Hepatocyte (in vitro differentiated cells): ENCODE measurements at regions not wholly inside any gene's neighbourhood (a gene's known extent, or its start where the extent isn't known, plus 50 kb on each side); places are given as distances from the start of the nearest gene placed in this dataset.

ENCODE experiments used
- DNase-seq: peaks from one replicate; pipeline ENCODE4 v3.0.0-alpha.2; 2016; ENCODE audit warnings: low spot score
- H2AFZ ChIP-seq: fragments of 200-600 bp; sonication (generic); 2 replicates; pipeline ENCODE4 v1.6.0; 2016; ENCODE audit warnings: antibody characterized with exemption, mild to moderate bottlenecking
- H3K27ac ChIP-seq: fragments of 200-600 bp; sonication (generic); 2 replicates; pipeline ENCODE4 v1.5.1; 2016; ENCODE audit warnings: mild to moderate bottlenecking
- H3K27me3 ChIP-seq: fragments of 200-600 bp; sonication (generic); 2 replicates; pipeline ENCODE4 v1.6.1; 2016
- H3K36me3 ChIP-seq: fragments of 200-600 bp; sonication (generic); replicated peaks from 2 replicates; pipeline ENCODE4 v1.5.1; 2016; ENCODE audit warnings: low read depth; ENCODE audit not compliant: insufficient read depth
- H3K4me1 ChIP-seq: fragments of 200-600 bp; sonication (generic); 2 replicates; pipeline ENCODE4 v1.5.1; 2016; ENCODE audit warnings: mild to moderate bottlenecking, moderate library complexity; ENCODE audit not compliant: insufficient read depth
- H3K4me2 ChIP-seq: fragments of 200-600 bp; sonication (generic); 2 replicates; pipeline ENCODE4 v1.6.0; 2016
- H3K4me3 ChIP-seq: fragments of 200-600 bp; sonication (generic); 2 replicates; pipeline ENCODE4 v1.5.1; 2016; ENCODE audit warnings: mild to moderate bottlenecking
- H3K79me2 ChIP-seq: fragments of 200-600 bp; sonication (generic); 2 replicates; pipeline ENCODE4 v1.6.0; 2017; ENCODE audit warnings: mild to moderate bottlenecking
- H3K9me2 ChIP-seq: fragments of 200-600 bp; sonication (generic); replicated peaks from 2 replicates; pipeline ENCODE4 v1.6.0; 2017; ENCODE audit warnings: mild to moderate bottlenecking; ENCODE audit not compliant: insufficient read depth
- H3K9me3 ChIP-seq: fragments of 200-600 bp; sonication (generic); 2 replicates; pipeline ENCODE4 v1.5.1; 2016; ENCODE audit warnings: low read depth, mild to moderate bottlenecking
- H4K20me1 ChIP-seq: fragments of 200-600 bp; sonication (generic); 2 replicates; pipeline ENCODE4 v1.6.0; 2016; ENCODE audit warnings: mild to moderate bottlenecking; ENCODE audit not compliant: insufficient read depth, poor library complexity, severe bottlenecking
- EZH2 ChIP-seq: fragments of 200-600 bp; sonication (generic); IDR thresholded peaks from 2 replicates; pipeline ENCODE4 v1.6.1; 2016; ENCODE audit warnings: antibody characterized with exemption, mild to moderate bottlenecking, borderline replicate concordance
- EZH2phosphoT487 ChIP-seq: fragments of 200-600 bp; sonication (generic); IDR thresholded peaks from one replicate; pipeline ENCODE4 v1.6.1; 2018; ENCODE audit warnings: antibody characterized with exemption, mild to moderate bottlenecking, low read depth, moderate library complexity; ENCODE audit not compliant: unreplicated experiment, severe bottlenecking
- WGBS: methylation state at CpG from one replicate; pipeline ENCODE4 v1.1.6; 2016; ENCODE audit warnings: low lambda C conversion rate; ENCODE audit errors: missing lambda C conversion rate; 5-methylcytosine and 5-hydroxymethylcytosine counted together
- TF ChIP-seq, protein P1 (sequence below): fragments of 200-600 bp; sonication (generic); IDR thresholded peaks from 2 replicates; pipeline ENCODE4 v1.5.1; 2016; ENCODE audit warnings: antibody characterized with exemption, mild to moderate bottlenecking; ENCODE audit not compliant: poor library complexity

DNA sequence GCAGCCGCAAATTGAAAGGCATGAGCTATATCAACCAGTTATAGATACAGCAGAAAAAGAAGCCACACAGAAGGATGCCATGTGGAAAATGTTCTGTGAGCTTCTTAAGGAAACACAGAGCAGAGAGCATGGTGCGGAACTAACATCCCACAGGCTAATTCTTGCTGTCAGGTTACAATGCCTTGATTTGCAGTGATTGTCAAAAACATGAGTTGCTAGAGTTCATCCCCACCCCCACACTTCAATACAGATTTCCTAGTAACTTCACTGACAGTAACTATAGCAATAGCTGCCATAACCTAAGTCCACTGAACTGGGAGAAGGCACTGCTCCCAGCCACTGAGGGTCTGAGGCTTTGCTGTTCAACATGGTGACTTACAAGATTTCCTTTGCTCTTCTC, 821.6 kb downstream of the SQOR start:
- Histone ChIP-seq H3K9me2 (no peaks in the 10 kb centered on the region), H3K36me3 (no peaks in the 10 kb centered on the region), H3K27ac (no peak overlapping the region), H4K20me1 (no peaks in the 10 kb centered on the region), H3K79me2 (no peaks in the 10 kb centered on the region), H3K27me3 (no peaks in the 10 kb centered on the region), H3K4me3 (no peak overlapping the region), H3K4me1 (no peaks in the 10 kb centered on the region), H3K4me2 (no peak overlapping the region), H2AFZ (no peak overlapping the region), H3K9me3 (no peaks in the 10 kb centered on the region)
- no peak for DNase-seq
- 98% methylated on average over 2 of the region's 2 CpGs for WGBS
- TF ChIP-seq EZH2 = no peak
- TF ChIP-seq, protein P1, sequence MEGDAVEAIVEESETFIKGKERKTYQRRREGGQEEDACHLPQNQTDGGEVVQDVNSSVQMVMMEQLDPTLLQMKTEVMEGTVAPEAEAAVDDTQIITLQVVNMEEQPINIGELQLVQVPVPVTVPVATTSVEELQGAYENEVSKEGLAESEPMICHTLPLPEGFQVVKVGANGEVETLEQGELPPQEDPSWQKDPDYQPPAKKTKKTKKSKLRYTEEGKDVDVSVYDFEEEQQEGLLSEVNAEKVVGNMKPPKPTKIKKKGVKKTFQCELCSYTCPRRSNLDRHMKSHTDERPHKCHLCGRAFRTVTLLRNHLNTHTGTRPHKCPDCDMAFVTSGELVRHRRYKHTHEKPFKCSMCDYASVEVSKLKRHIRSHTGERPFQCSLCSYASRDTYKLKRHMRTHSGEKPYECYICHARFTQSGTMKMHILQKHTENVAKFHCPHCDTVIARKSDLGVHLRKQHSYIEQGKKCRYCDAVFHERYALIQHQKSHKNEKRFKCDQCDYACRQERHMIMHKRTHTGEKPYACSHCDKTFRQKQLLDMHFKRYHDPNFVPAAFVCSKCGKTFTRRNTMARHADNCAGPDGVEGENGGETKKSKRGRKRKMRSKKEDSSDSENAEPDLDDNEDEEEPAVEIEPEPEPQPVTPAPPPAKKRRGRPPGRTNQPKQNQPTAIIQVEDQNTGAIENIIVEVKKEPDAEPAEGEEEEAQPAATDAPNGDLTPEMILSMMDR = no peak
- no peak for TF ChIP-seq EZH2phosphoT487

DNA sequence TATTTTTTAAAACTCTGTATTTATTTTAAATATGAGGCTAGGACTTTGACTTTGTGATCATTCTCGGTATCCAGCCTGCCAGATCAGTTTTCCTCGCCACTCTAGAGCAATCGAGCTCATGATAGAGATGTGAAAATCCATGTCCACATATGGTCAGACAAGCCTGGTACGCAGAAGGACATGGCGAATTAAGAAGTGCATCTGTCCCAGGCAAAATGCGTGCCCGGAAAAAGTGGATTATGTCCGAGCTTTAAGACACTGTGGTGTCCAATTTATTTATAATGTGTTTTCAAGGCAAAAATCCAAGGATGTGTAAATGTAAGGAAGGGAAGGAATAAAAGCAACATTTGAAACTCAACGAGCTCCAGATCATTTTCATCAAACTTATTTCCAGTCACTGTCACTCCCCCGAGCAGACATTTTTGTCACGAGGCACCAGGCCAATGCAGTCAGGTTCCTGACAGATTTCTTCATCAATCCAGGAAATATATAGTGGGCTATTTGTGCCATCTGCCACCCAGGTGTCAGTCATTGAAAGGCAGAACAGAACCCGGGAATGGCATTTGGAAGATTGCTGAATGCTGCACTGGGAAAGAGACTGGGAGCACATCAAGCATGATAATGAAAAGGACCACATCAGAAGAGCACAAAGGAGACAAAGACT, 825.7 kb downstream of the SQOR start:
- Histone ChIP-seq H3K4me1 (no peaks in the 10 kb centered on the region), H3K9me2 (no peaks in the 10 kb centered on the region), H3K9me3 (no peaks in the 10 kb centered on the region), H3K4me2 (no peak overlapping the region), H3K36me3 (no peaks in the 10 kb centered on the region), H3K27ac (no peak overlapping the region), H4K20me1 (no peaks in the 10 kb centered on the region), H3K4me3 (no peak overlapping the region), H2AFZ (no peak overlapping the region), H3K27me3 (no peaks in the 10 kb centered on the region), H3K79me2 (no peaks in the 10 kb centered on the region)
- no peak for DNase-seq
- TF ChIP-seq EZH2 = no peak
- TF ChIP-seq, protein P1 = no peak
- no peak for TF ChIP-seq EZH2phosphoT487
- WGBS = 91% methylated on average over 12 of the region's 12 CpGs

DNA sequence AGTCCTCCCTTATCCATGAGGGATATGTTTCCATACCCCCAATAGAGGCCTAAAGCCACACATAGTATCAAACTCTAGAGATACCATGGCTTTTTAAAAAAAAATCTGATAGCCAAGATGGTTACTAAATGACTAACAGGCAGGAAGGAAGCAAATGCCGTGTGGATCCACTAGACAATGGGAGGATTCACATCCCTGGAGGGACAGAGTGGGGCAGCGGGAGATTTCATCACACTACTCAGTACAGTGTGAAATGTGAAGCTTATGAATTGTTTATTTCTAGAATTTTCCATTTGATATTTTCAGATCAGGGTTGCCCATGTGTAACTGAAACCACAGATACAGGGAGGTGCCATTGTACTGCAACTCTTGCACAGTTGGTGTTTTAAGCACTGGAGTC, 826.6 kb downstream of the SQOR start:
- no peaks in the 10 kb centered on the region for H3K9me2 ChIP-seq
- no peaks in the 10 kb centered on the region for H3K79me2 ChIP-seq
- TF ChIP-seq, protein P1 = no peak
- TF ChIP-seq EZH2 = no peak
- TF ChIP-seq EZH2phosphoT487 = no peak
- no peaks in the 10 kb centered on the region for H3K36me3 ChIP-seq
- H3K4me3 ChIP-seq = no peak overlapping the region
- H3K27me3 ChIP-seq = no peaks in the 10 kb centered on the region
- no peaks in the 10 kb centered on the region for H4K20me1 ChIP-seq
- no peaks in the 10 kb centered on the region for H3K4me1 ChIP-seq
- H2AFZ ChIP-seq = no peak overlapping the region
- H3K9me3 ChIP-seq = no peaks in the 10 kb centered on the region
- no peak for DNase-seq
- H3K4me2 ChIP-seq = no peak overlapping the region
- 90% methylated on average over 2 of the region's 2 CpGs for WGBS
- no peak overlapping the region for H3K27ac ChIP-seq

DNA sequence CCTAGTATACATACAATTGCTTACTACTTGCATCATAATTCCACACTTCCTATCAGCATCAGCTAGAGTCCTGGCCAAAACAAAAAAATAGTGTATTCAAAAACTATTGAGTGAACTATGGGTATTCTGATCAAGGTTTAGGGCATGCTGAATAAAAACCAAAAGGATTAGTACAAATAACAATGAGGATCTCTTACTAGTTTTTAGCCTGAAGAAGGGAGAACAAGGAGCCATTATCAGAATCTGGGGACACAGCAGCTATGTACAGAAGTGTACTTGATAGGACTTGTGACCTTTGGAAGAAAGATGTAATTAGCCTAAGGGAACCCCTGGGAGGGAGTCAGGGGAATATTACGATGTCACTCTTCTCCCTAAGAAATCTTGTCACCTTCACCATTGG, 832.2 kb downstream of the SQOR start:
- H3K4me3 ChIP-seq = no peak overlapping the region
- no peak for DNase-seq
- TF ChIP-seq, protein P1 = no peak
- TF ChIP-seq EZH2phosphoT487 (no peak), EZH2 (no peak)
- no peaks in the 10 kb centered on the region for H3K27me3 ChIP-seq
- H3K9me2 ChIP-seq = no peaks in the 10 kb centered on the region
- no peaks in the 10 kb centered on the region for H3K4me1 ChIP-seq
- H3K27ac ChIP-seq = no peak overlapping the region
- no peaks in the 10 kb centered on the region for H4K20me1 ChIP-seq
- H3K4me2 ChIP-seq = no peak overlapping the region
- 91% methylated on average over 1 of the region's 1 CpG for WGBS
- no peaks in the 10 kb centered on the region for H3K36me3 ChIP-seq
- H3K79me2 ChIP-seq = no peaks in the 10 kb centered on the region
- H2AFZ ChIP-seq = no peak overlapping the region
- H3K9me3 ChIP-seq = no peaks in the 10 kb centered on the region
